SK-MEL-5 (cell line): ENCODE measurements at regions not wholly inside any gene's neighbourhood (a gene's known extent, or its start where the extent isn't known, plus 50 kb on each side); places are given as distances from the start of the nearest gene placed in this dataset.
A peak's percentile ranks its signal among the peaks of the same experiment; 100 is the strongest.

Source experiments
- DNase-seq: peaks from one replicate; pipeline ENCODE4 v3.0.0-alpha.2; 2016; ENCODE audit warnings: low read depth, low spot score
- in situ Hi-C: cut with HindIII; loops from 2 replicates; pipeline ENCODE4 v1.10.0; 2016; ENCODE audit warnings: low sequenced_read_pairs, high pct_unique_total_duplicates, low pct_unique_long_range_greater_than_20kb

DNA sequence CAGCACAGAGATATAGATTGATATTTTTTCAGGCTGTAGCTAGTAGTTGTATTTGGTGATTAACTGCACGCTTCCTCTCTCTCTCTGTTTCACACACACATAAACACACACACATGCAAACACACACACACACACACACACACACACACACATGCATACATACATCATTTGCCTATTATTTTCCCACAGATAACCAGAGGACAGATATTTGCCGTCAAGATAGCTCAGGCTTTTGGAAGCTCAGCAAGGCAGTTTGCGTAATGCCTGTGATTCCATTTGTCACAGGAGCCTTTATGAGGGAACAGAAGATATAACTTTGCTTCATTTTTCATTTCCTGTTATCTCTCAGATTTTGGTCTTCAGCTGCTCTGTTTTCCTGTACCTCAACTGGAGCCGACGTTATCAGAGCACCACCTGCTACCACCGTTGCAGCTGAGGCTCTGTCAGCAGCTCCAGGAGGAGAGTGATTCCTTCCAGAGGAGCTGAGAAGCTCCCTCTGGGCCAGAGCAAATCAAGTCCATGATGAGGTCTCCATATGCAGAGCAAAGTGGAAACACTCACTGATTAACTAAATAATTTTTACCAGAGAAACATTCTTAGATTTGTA is 341.9 kb upstream of the PIK3C3 start:
- no peak for DNase-seq
- in situ Hi-C loops = no loop called here

DNA sequence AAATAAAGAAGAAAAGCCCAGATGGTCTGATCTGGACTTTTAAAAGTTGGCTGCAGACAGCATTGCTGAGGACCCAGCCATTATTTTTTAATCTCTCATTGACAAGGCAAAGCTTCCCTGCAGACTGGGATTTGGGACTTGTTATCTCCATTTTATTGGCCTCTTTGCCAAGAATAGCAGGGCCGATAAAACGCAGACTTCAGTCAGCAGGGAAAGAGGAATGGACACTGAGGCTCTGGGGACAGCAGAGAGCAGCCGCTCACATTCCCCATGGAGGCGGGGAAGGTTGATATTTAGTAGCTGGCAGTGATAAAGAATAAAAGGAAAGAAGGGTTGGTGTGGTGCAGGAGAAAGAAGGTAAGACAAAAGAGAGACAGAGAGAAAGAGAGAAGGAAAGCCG is 350.1 kb upstream of the PIK3C3 start:
- no peak for DNase-seq
- in situ Hi-C loops = no loop called here

DNA sequence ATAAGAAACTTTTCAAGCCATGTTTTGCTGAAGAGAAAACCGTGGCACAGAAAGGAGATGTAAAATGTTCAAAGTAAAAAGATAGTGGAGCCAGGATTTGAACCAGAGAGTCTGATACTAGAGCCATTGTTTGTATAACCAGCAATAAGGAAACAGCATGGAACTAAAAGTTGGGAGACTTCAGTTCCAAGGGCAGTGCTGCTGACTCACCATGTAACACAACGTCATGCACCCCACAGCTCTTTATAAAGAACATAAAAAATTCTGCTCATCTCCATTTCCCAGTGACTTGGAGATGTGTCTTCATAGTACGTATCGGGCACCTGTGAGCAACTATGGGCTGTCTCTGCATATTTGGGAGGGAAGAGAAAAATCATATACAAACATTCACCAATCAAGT is 353.0 kb upstream of the PIK3C3 start:
- in situ Hi-C loops = no loop called here
- DNase-seq = no peak

DNA sequence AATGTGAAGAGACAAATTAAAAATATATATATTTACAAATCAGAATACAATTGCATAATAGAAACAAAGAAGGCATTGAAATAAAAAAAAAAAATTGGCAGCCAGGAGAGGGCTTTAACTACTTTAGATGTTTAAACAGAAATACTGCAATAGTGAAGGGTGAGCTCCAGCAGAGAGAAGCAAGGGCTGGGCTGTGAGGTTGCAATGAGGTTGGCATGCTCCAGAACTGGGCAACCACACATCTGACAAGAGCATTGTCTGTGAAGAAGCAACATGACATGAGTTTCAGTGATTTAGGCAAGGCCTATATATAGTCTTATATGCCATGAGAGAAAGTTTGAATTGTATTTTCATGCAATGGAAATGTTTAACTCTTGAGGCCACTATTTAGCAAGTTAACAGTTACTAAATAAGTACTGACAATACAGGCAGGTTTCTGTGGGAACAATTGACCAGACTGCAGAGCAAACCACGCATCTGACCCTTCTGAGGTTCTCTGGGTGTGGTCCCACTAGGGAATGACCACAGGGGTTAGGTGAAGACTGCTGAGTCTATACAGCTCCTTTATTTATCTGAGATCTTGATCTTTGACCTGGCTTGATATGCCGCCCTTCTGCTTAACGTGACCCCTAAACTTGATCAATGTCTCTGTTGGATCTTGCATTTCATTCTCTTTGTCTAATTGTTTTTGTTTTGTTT is 354.2 kb upstream of the PIK3C3 start:
- no peak for DNase-seq
- in situ Hi-C loops = no loop called here

DNA sequence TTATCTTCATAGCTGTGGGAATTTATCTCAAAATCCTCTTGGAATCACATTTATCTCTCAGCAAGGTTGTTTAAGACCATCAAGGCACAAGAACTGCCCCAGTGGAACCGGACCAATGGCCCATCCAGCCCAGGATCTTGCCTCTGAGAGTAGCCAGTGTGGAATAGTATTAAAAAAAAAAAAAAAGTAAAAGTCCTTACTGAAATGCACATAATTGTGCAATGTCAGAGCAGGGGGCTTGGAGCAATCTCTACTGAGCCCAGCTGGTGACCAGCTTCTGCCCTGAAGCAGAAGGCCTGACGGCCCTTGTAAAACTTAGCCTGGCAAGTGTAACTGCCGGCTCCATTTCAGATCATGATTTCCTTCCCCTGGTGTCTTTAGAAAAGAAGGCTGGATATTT is 355.6 kb upstream of the PIK3C3 start:
- in situ Hi-C loops = no loop called here
- DNase-seq = no peak

DNA sequence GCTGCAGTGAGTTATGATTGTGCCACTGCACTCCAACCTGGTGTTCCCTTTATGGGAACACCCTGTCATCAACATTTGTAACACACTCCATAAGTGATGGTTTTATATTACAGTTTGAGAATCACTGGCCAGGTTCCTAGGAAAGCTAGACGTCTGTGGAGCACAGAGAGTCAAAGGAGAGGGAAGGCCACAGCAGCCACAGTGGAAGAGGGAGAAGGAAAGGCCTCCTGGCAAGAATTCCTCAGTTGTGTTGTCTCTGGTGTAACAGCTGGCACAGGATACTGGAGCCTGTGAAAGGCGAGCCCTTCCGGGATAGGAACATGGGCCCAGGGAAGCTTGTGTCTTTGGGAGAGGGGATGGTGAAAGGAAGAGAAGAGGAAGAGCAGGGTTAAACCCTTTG is 360.5 kb upstream of the PIK3C3 start:
- in situ Hi-C loops = no loop called here
- no peak for DNase-seq

DNA sequence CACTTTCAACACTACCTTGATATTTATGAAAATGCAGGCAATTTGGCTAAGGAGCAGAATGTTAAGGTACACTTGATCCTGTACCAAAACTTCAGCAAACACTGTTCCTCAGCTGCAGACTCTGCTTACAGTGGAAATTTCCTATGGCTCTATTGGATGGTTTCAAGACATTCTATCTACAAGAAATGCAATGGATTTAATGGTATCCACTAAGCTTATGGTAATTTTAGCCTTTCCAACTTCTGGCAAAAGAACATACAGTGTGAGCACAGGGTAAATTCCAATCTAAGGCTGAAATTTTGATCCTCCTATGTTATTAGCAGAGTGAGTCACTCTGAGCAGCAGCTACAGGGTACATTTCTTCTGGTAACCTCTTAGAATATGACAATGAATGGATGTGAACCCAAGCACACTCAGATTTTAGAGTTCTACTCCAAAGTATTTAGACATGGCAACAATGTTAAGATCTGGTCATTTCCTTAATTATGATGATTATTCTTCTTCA is 361.8 kb upstream of the PIK3C3 start:
- DNase-seq = no peak

DNA sequence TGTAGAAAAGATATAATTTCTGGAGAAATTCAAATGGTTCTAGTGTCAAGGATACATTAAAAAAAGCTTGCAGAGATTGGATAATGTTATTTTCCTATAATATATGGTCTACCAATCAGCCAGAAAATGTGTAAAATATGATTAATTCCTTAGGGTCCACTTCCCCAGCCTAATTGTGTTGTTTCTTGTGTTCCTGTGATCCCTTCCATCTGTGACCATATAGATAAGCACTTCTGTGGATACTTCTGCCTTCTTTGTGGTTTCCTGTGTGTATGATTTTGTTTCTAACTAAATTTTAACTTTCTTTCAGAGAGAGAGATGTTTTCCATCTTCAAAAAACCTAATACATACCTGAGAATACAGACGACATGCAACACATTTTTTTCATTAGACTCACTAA is 367.1 kb upstream of the PIK3C3 start:
- in situ Hi-C loops = no loop called here
- no peak for DNase-seq

More for the DNA sequence above, 361.8 kb upstream of the PIK3C3 start:
- in situ Hi-C loops = no loop called here

DNA sequence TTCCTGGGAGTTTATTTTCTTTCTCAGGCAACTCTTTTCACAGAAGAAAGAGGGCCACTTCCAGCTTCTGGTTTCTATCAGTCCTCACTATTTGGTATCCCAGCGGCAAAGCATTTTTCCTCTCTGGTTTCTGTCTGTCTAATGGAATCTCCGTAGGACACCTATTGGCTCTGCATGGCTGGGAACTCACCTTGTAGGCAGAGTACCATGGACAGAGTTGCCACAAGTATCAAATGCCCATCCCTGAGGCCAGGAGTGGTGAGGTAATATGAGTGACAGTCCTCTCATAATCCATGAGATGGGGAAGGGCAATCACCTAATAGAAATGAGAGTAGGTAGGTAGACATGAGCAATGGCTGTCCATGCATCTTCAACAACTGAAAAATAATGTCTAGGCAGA is 369.5 kb upstream of the PIK3C3 start:
- no peak for DNase-seq
- in situ Hi-C loops = no loop called here

DNA sequence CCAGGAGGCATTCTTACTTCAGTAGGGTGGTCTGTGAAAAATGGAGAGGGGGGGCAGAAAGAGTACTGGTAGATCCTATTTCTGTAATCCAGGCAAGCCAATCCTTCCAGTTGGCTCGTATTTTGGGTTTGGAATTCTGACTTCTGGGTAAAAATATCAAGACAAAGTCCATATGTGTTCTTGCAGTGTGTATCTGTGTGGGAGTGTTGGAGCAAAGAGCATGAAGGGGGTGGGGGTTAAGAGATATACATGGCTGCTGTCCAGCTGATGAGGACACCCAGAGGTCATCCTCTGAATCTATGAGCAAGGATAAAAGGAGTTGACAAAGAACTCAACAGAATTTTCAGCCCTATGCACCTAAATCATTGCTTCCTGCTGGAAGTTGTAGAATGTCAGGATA is 375.8 kb upstream of the PIK3C3 start:
- in situ Hi-C loops = no loop called here
- DNase-seq = no peak

DNA sequence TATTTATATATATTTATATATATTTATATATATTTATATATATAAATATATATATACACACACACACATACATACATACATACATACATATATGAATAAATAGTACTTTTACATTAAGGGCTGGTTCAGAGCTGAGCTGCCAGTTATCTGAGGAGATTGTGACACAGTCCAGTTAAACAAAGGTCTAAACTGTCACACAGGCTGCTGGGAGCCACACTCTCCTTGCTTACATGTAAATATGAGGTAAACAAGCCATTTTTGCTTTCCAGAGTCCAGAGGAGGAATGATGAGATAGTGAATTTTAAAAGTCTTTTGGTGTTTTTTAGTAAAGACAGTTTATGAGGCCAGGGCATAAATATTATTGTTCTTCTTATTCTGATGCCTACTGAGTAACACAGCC is 377.5 kb upstream of the PIK3C3 start:
- in situ Hi-C loops = no loop called here
- no peak for DNase-seq

DNA sequence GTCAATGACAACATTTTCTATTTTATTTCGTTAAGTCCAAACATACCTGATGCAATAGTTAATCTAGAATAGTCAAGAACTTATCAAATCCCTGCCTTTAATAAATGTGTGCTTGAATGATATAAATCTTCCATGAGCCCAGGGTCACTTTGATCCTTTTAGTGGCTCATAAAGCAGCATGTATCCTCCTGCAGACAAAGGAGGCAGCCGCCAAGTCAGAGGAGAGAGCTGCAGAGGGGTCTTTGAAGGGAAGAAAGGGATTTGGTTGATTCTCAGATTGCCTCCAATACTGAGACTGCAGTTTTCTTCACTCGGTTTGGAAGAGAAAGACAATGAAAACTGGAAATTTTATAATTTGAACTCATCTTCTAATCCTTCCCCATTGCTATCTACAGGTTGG is 378.4 kb upstream of the PIK3C3 start:
- in situ Hi-C loops = no loop called here
- DNase-seq = no peak

DNA sequence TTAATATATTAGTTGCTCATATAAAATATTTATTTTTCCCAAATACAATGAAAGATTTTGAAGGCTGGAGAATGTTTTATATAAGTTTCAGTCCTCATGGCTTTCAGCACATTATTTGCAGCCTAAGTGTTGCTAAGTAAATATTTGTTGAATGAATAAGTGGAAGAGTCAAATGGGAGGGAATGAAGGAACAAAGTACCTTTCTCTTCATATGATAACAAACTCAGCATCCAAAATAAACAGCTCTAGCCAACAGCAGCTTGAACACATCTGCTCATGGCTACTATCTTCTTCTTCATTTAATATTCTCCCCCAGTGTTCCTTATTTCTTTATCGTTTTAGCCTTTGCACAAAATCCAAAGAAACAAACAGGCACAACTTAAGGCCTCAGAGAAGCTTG is 385.2 kb upstream of the PIK3C3 start:
- in situ Hi-C loops = no loop called here
- DNase-seq = no peak

DNA sequence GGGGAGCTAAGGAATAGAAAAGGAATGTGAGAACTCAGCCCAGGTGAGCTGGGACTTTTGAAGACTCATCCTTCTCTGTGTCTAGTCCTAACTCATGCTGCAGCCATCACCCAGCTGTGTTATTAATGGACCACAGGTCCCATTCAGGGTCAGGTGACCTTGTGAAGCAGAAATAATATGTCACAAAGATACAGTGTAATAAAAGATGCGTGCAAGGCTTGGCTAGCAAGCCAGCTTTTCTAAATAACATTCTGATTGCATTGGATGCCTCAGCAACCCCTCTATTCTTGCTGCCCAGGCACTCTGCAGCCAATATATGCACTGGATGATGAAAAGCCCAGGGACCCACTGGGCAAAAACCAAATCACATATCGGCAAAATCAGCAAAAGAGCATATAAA is 393.1 kb upstream of the PIK3C3 start:
- in situ Hi-C loops = no loop called here
- no peak for DNase-seq

DNA sequence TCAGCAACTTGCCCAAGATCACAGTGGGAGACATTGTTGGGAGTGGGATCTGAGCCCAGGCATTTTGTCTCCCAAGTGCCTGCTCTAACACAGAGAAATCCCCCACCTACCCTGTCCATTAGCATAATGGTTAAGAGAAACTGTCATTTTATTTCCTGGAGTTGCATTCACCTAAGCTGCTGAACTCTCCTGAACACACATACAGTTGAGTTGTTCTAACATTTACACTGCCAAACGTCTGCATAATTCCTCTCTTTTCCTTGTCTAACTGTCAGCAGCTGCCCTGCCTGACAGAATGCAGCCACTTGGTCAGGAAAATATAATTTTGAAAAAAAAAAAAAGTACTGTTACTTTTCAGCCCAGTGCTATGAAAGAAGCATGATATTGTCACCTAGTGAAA is 396.3 kb upstream of the PIK3C3 start:
- in situ Hi-C loops = no loop called here

DNA sequence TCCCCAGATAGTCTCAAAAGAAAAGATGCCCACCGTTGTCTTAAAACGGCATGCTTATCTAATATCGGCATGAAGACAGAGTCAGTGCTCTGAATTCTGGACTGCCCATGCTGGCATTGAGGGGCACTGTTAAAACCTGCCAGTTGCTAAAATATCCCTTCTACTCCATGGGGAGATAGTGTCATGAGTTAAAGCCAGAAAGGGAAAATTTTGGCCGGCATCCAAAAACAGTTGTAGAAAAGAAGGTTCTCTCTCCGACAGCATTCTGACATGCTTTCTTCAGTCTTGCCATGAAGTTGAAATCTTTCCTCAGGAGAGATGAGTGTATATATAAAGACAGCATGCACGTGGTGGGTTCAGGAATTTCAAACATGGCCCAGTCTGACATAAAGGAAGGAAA is 401.3 kb upstream of the PIK3C3 start:
- in situ Hi-C loops = no loop called here
- peak; percentile 1 for DNase-seq

More for the DNA sequence above, 396.3 kb upstream of the PIK3C3 start:
- DNase-seq = no peak

DNA sequence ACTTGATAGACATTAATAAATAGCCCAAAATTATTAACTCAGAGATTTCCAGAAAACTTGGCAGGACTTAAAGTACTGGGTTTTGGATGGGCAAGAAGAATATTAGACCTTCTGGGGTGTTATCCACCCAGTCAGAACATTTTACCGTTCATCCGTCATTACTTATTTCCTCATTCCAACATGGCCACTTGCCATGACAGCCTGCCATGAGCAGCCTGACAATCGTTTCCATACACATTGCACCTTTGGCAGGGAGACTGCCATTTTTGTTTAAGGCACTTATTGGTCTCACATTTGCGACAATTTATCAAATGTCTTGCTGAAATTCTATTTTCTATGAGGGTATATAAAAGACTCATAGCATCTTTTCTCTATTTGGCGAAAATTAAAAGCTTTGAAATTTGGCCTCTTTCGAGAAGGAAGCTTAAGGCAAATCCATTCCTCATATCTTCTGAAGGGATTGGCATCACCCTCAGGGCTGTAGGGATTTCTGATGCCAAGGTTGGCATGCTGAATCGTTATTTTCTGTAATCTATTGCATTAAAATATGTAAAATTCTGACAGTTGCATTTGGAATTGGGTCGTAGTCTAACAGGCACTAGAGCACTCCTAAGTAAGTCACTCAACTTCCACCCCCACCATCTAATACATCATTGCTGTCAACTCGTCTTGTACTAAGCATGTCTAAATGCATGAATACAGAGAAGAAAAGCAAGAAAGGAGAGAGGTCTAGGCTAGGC is 406.3 kb upstream of the PIK3C3 start:
- in situ Hi-C loops = no loop called here
- no peak for DNase-seq

DNA sequence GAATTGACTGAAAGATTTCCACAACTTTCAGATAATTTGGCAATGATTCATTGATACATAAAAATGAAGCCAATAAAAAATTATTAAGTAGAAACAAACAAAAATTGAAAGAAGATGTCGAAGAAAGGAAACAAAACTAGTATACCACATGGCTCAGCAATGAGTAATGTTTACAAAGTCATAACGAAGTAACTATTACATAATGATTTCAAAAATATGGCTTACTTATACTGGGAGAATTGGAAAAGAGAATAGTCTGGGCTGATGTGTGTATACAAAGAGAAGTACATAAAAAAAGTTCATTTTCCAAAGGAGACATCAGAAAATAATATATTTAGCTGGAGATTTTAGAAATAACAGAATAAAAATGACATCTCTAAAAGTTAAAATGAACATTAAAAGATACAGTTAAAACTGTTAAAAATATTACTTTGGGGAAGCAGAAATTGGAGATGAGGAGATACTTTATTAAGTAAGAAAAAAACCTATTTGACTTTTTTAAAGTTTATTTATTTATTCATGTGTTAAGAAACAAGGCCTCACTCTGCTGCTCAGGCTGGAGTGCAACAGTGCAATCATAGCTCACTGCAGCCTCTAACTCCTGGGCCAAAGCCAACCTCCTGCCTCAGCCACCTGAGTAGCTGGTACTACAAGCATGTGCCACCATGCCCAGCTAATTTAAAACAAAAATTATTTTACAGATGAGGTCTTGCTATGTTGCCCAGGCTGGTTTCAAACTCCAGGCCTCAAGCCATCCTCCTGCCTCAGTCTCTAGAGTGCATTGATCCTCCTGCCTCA is 409.7 kb upstream of the PIK3C3 start:
- in situ Hi-C loops = no loop called here
- DNase-seq = no peak
